ENCODE measurements at regions not wholly inside any gene's neighbourhood (a gene's known extent, or its start where the extent isn't known, plus 50 kb on each side); places are given as distances from the start of the nearest gene placed in this dataset.

DNA sequence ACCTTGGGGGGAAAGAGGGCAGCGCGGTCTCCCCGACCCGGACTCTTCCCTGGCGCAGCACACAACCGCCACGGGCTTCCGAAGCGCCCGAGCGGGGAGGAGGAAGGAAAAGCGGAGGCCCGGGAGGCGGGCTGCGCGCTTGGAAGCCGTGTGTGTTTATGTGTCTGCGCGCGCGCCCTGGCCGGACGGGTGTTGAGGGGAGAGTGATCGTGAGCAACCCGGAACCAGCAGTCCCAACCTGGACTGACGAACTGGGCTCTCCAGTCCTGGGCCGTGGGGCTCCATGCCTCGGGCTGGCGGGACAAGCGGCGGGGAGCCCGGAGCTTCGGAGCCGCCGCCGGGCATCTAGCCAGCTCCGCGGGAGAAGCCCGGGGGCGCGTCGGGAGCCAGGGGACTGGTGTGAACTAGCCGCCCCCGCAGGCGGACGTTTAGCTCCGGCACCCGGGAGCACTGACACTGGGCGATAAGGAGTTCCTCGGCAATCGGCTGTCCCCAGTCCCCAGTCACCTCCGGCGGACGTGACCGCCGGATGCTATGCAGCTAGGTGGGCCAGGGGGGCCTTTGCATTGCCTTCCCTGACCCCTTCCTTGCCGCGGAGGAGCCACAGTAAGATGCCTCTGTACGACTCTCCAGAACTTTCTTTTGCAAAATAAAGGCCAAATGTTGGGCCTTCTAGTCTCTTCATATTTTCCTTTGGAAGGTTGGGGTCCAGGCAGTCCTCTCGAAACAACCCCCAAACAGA is 74.8 kb upstream of the BCOR start:
- peak; percentile 27 for DNase-seq (ENCODE audit: low spot score)
- TF ChIP-seq, protein P1, sequence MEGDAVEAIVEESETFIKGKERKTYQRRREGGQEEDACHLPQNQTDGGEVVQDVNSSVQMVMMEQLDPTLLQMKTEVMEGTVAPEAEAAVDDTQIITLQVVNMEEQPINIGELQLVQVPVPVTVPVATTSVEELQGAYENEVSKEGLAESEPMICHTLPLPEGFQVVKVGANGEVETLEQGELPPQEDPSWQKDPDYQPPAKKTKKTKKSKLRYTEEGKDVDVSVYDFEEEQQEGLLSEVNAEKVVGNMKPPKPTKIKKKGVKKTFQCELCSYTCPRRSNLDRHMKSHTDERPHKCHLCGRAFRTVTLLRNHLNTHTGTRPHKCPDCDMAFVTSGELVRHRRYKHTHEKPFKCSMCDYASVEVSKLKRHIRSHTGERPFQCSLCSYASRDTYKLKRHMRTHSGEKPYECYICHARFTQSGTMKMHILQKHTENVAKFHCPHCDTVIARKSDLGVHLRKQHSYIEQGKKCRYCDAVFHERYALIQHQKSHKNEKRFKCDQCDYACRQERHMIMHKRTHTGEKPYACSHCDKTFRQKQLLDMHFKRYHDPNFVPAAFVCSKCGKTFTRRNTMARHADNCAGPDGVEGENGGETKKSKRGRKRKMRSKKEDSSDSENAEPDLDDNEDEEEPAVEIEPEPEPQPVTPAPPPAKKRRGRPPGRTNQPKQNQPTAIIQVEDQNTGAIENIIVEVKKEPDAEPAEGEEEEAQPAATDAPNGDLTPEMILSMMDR (IDR thresholded peaks at IDR 0.05; ENCODE audit: extremely low read depth, missing control alignments) = no peak

DNA sequence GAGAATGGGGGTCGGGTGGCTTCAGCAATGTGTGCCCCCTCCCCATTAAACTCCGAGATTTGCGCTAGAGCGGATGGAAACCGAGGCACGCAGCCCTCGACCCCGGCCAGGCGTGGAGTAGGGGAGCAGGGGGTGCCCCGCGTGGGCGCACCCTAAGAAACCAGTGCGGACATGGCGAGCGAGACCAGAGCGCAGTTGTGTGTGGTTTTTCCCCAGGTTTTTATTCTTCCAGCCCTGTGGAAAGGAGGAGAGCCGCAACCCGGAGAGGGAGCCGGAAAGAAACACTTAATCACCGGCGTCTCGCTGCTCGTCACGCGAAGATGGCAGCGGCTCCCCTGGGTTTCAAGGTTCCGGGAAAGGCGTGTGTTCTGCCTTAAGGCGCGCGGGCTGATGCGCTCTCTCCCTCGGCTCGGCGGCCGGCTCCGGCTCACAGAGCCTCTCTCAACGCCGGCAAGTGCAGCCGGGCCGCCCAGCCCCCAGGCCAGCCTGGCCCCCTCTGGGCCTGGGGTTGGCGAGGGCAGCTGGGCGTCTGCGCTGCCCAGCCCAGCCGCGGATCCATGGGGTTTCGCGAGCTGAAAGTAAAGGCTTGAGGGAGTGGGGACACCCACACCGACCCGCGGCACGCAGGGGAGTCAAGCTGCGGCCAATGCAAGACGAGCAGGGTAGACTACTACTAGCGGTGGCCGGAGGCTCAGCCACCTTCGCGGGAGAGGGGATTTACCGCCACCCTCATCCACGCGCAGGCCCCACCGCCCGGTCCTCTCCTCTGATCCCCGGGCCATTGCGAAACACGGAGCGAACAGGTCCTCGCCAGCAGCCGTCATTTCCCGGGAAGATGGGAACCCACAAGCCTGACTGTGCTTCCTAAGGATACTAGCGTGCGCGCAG is 74.0 kb upstream of the BCOR start:
- DNase-seq (ENCODE audit: low spot score) = peak; percentile 28
- TF ChIP-seq, protein P1 (IDR thresholded peaks at IDR 0.05; ENCODE audit: extremely low read depth, missing control alignments) = no peak

DNA sequence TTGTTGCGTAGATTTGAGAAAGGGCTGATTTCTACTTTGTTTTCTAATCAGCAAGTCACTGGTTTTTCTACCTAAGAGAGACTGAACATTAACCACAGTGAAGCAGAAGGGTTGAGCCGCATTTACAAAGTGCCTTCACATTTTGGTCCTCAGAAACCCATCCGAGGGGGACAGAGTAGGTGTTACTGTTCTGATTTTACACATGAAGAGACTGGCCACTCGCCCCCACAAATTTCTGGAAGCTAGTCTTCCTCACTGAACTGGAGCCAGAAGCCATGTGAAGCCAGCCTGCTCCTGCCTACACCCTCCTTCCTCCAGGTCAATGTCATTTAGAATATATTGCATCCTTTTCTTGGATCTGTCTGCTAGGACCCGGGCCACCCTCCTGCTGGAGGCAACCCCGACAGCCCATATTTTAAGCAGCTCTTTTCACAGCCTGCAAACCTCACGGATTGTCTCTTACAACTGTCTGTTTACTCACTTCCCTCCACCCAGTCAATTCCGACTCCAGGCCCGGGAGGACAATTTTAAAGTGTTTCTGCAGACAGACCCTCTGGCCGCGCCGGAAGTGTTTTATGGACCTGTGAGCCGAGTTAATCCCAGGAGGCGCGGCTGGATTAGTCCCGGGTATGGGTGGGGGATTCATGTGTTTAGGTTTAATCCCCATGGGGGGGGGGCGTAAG is 73.2 kb upstream of the BCOR start:
- DNase-seq (ENCODE audit: low spot score) = no peak
- TF ChIP-seq, protein P1 (IDR thresholded peaks at IDR 0.05; ENCODE audit: extremely low read depth, missing control alignments) = no peak

DNA sequence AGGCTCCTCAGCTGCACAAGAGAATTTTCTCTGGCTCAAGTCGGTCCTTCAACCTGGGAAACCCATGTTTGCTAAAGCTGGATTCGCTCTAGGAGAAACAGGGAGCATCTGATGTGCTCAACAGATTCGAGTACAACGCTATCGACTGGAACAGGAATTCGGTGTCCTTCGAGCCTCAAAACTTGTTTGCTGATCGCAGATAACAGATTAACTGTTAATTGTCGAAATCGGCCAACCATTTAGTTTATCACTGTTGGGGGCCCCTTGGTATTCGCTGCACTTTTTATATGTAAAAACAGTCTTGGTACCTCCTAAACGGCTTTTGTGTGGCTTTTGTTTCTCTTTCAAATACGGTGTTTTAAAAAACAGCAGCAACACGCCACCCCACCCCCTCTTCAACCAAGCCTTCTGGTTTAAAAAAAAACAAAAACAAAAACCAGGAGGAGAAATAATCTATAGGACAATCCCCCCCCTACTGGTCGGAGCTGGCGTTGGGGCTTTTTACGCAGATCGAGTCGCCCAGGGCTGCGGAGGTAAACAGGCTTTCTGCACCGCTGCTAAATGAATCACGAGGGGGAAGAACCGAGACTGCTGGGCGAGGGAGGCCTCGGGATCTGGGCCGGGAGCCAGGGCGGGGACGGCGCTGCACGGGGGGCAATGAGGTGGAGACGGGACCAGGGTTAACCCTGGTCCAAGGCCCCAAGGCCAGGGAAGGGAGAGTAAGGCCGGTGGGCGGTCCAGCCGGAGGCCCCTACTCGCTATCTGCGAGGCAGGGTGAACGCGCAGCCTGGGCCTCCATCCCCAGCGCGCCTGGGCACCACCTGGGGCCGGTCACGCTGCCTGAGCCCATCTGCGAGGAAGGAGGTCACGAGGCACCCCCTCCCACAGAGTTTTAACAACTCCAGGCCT is 71.7 kb upstream of the BCOR start:
- peak; percentile 81 for DNase-seq (ENCODE audit: low spot score)
- TF ChIP-seq, protein P1 (IDR thresholded peaks at IDR 0.05; ENCODE audit: extremely low read depth, missing control alignments) = peak; percentile 34

DNA sequence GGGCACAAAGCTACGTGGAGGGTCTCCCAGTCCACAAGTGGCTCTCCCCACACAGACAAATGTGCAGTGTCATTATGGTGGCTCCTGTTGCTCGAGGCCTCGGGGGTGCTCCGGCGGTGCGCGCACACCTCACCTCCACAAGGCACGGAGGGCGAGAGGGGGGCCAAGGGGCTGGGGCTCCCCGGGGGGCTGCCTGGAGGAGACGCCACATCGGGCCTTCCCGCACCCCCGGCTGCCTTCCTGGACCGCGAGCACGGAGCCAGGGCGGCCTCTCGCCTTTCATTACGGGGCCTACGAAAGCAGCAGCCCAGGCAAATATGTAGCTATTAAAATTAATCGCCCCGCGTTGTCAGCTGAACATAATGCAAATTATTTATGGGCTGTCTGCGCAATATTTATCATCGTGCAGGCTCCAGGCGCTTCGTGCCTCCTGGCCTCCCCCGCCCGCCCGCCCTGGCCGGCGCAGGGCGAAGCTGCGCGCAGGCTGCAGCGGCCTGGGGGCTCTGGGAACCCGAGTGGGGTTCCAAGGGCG is 70.8 kb upstream of the BCOR start:
- TF ChIP-seq, protein P1 (IDR thresholded peaks at IDR 0.05; ENCODE audit: extremely low read depth, missing control alignments) = no peak
- no peak for DNase-seq (ENCODE audit: low spot score)

DNA sequence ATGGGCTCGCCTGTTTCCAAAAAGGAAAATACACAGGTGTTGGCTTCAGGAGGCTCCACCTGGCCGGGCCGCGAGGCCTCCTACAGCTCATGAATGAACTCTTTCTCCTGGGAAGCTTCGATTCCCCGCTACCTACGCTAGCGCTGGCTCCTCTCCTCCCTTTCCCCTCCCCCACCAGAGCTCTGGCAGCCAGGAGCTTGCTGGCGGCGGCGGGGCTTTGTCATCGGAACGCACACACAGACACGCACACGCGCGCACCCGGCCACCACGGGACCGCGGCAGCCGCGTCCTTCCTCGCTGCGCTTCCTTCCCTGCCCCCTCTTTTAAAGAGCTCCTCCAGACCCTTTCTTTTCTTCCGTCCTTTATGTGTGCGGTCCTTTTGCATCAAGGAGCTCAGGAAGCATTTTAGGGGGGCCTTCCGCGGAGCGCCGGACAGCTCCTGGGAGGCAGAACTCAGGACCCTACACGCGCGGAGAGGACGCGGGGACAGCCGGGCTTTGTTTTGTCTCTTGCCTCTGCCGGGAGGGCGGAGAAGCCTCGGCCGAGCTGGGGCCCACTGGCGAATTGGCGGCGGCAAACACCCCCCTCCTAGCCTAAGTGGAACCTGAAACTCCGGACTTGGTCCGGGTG is 70.2 kb upstream of the BCOR start:
- TF ChIP-seq, protein P1 (IDR thresholded peaks at IDR 0.05; ENCODE audit: extremely low read depth, missing control alignments) = no peak
- no peak for DNase-seq (ENCODE audit: low spot score)

All from GM20000 (cell line).